HepG2 (cell line): ENCODE measurements at regions not wholly inside any gene's neighbourhood (a gene's known extent, or its start where the extent isn't known, plus 50 kb on each side); places are given as distances from the start of the nearest gene placed in this dataset.

Experiments used
- ATAC-seq: fragments of 200-7000 bp; cut with Tn5 transposase; 3 replicates; pipeline ENCODE4 v1.9.1; 2020; ENCODE audit warnings: mild to moderate bottlenecking, moderate library complexity
- BruUV-seq: library from RNA; stranded (reverse); fragments of 400-500 nt; replicated peaks from 2 replicates; lab custom pipeline; 2021; lab: Mats Ljungman, UMichigan
- CTCF ChIA-PET: fragments of 300-600 bp; formaldehyde crosslinking; extraction: SDS; loops from one replicate; lab custom pipeline; 2021; ENCODE audit warnings: low total read pairs, inconsistent platforms, low intra/inter-chr PET ratio; lab: Yijun Ruan, JAX
- POLR2A ChIA-PET: fragments of 350-600 bp; sonication (Branson Sonifier 250); formaldehyde crosslinking; loops from one replicate; lab custom pipeline; 2020; ENCODE audit warnings: antibody characterized with exemption, inconsistent platforms; lab: Yijun Ruan, JAX
- DNase-seq: peaks from one replicate; pipeline ENCODE4 v3.0.0-alpha.2; 2015; ENCODE audit warnings: low spot score
- FAIRE-seq: peaks from 3 replicates; lab custom pipeline; 2011; peaks lifted over from hg19 to GRCh38; lab: Jason Lieb, UNC
- H2AFZ ChIP-seq: one replicate; pipeline ENCODE4 v1.6.1; 2011; ENCODE audit warnings: low read length, inconsistent platforms
- H3K27ac ChIP-seq: fragments of 300-600 bp; 3 replicates; pipeline ENCODE4 v1.8.0; 2011; ENCODE audit warnings: mixed run types, mild to moderate bottlenecking, mixed read lengths, low read length, inconsistent platforms; ENCODE audit not compliant: insufficient read depth; ENCODE audit errors: extremely low read length
- H3K27me3 ChIP-seq, 2 experiments: fragments of 200-600 bp in 1 of 2; 2 replicates in 1 of 2; 3 replicates in 1 of 2; pipeline versions ENCODE4 v1.6.0 to v1.8.0; 2011; ENCODE audit warnings: low read length in 2 of 2, mild to moderate bottlenecking in 2 of 2, moderate library complexity in 2 of 2, inconsistent platforms in 1 of 2; ENCODE audit not compliant: insufficient read depth in 2 of 2, control insufficient read depth in 1 of 2
- H3K36me3 ChIP-seq, 2 experiments: fragments of 200-600 bp in 1 of 2; replicated peaks in 1 of 2; 2 replicates in 1 of 2; 3 replicates in 1 of 2; pipeline versions ENCODE4 v1.5.1 to v1.8.0; 2011; ENCODE audit warnings: low read length in 2 of 2, inconsistent platforms in 1 of 2; ENCODE audit not compliant: insufficient read depth in 2 of 2, control insufficient read depth in 1 of 2
- H3K4me1 ChIP-seq: 2 replicates; pipeline ENCODE4 v1.5.1; 2012; ENCODE audit warnings: low read length, inconsistent platforms; ENCODE audit not compliant: insufficient read depth
- H3K4me2 ChIP-seq: 2 replicates; pipeline ENCODE4 v1.6.0; 2011; ENCODE audit warnings: low read depth, low read length, inconsistent platforms
- H3K4me3 ChIP-seq, 3 experiments: fragments of 200-600 bp in 1 of 3; sonication (generic), shearing (Covaris generic) in 1 of 3; replicated peaks in 1 of 3; 2 replicates each; pipeline ENCODE4 v1.5.1; 2011 to 2016; ENCODE audit warnings: low read length in 3 of 3, inconsistent platforms in 2 of 3, low read depth in 2 of 3, mild to moderate bottlenecking in 2 of 3, control low read depth in 1 of 3, mixed read lengths in 1 of 3; ENCODE audit not compliant: insufficient read depth in 1 of 3
- H3K79me2 ChIP-seq: one replicate; pipeline ENCODE4 v1.6.1; 2011; ENCODE audit warnings: low read length, inconsistent platforms; ENCODE audit not compliant: insufficient read depth
- H3K9ac ChIP-seq: 2 replicates; pipeline ENCODE4 v1.6.0; 2011; ENCODE audit warnings: mild to moderate bottlenecking, low read depth, low read length, inconsistent platforms; ENCODE audit not compliant: insufficient read depth
- H3K9me3 ChIP-seq: 2 replicates; pipeline ENCODE4 v1.5.1; 2012; ENCODE audit warnings: mild to moderate bottlenecking, low read length
- H4K20me1 ChIP-seq: 2 replicates; pipeline ENCODE4 v1.6.0; 2011; ENCODE audit warnings: inconsistent platforms, mild to moderate bottlenecking, low read length, moderate library complexity; ENCODE audit not compliant: insufficient read depth
- ARID3A ChIP-seq: IDR thresholded peaks from 2 replicates; pipeline ENCODE4 v1.6.1; 2012; ENCODE audit warnings: low read depth, low read length, improper control_type of control experiment
- ARNTL ChIP-seq: sonication (generic); formaldehyde crosslinking; IDR thresholded peaks from 2 replicates; pipeline ENCODE4 v1.4.0; 2020; ENCODE audit warnings: mild to moderate bottlenecking, missing genetic modification reagents
- CEBPG ChIP-seq: IDR thresholded peaks from 2 replicates; pipeline ENCODE4 v1.6.1; 2016
- CENPBD1 ChIP-seq: sonication (generic); formaldehyde crosslinking; IDR thresholded peaks from 2 replicates; pipeline ENCODE4 v1.8.0; 2022; ENCODE audit warnings: missing genetic modification reagents, low read depth, mild to moderate bottlenecking, borderline replicate concordance
- FOXA3 ChIP-seq: IDR thresholded peaks from 2 replicates; pipeline ENCODE4 v1.6.1; 2016; ENCODE audit warnings: missing genetic modification reagents, missing compliant biosample characterization
- KAT2B ChIP-seq: fragments of 150-350 bp; IDR thresholded peaks from 2 replicates; pipeline ENCODE4 v1.6.1; 2014; ENCODE audit warnings: low read depth, low read length, borderline replicate concordance
- SOX13 ChIP-seq, 3 experiments: fragments of 450-650 bp in 1 of 3; sonication (generic) in 1 of 3; formaldehyde crosslinking in 1 of 3; IDR thresholded peaks in 2 of 3; conservative IDR thresholded peaks in 1 of 3; 2 replicates each; pipeline versions ENCODE4 v1.5.0 to v1.6.1; 2016 to 2020; ENCODE audit warnings: antibody characterized with exemption in 1 of 3, mild to moderate bottlenecking in 1 of 3, missing compliant biosample characterization in 1 of 3, missing genetic modification reagents in 1 of 3, moderate library complexity in 1 of 3
- SOX5 ChIP-seq: IDR thresholded peaks from 2 replicates; pipeline ENCODE4 v1.6.1; 2016; ENCODE audit warnings: borderline replicate concordance
- SOX6 ChIP-seq, 2 experiments: fragments of 450-650 bp in 1 of 2; sonication (generic) in 1 of 2; formaldehyde crosslinking in 1 of 2; IDR thresholded peaks; 2 replicates each; pipeline versions ENCODE4 v1.4.0 to v1.6.1; 2017 to 2020; ENCODE audit warnings: antibody characterized with exemption in 1 of 2, mild to moderate bottlenecking in 1 of 2, missing genetic modification reagents in 1 of 2
- ZNF740 ChIP-seq: sonication (generic); formaldehyde crosslinking; IDR thresholded peaks from 2 replicates; pipeline ENCODE4 v1.4.0; 2020; ENCODE audit warnings: missing genetic modification reagents
- WGBS: methylation state at CpG from one replicate; pipeline ENCODE4 v1.1.6; 2017; ENCODE audit warnings: low lambda C conversion rate; 5-methylcytosine and 5-hydroxymethylcytosine counted together
- in situ Hi-C: cut with HindIII; loops from 2 replicates; pipeline ENCODE4 v1.10.0; 2017; ENCODE audit warnings: low pct_unique_long_range_greater_than_20kb; ENCODE audit not compliant: extremely low pct_ligation_motif_present
- intact Hi-C: fragments of 100-400 bp; cut with micrococcal nuclease; formaldehyde crosslinking; loops from one replicate; pipeline ENCODE4 v1.10.0; 2022; ENCODE audit not compliant: unreplicated experiment

GRCh38 chr4:137626942-137627738 is 94.8 kb upstream of the PCDH18 start:
- Histone ChIP-seq H3K36me3 (no peaks in the 10 kb centered on the region), H3K4me2 (no peak overlapping the region), H3K27me3 (no peaks in the 10 kb centered on the region), H3K27ac (no peak overlapping the region), H3K9ac (no peak overlapping the region), H4K20me1 (no peaks in the 10 kb centered on the region), H3K79me2 (no peaks in the 10 kb centered on the region), H3K4me1 (no peaks in the 10 kb centered on the region), H3K9me3 (no peaks in the 10 kb centered on the region), H3K4me3 (no peak overlapping the region), H2AFZ (no peak overlapping the region)
- DNase-seq (no peak), FAIRE-seq (no peak), ATAC-seq (no peak)
- CTCF ChIA-PET: no interaction called here
- BruUV-seq: no TSS peak
- in situ Hi-C loops: no loop called here
- 3% methylated on average over 4 of the region's 4 CpGs for WGBS
- POLR2A ChIA-PET: no interaction called here
- intact Hi-C loops: no loop called here
- TF ChIP-seq ARID3A (no peak), ZNF740 (CRISPR knock-in tag) (no peak)

GRCh38 chr4:137623013-137623412 is 90.7 kb upstream of the PCDH18 start:
- no TSS peak for BruUV-seq
- Histone ChIP-seq H3K27ac (no peak overlapping the region), H4K20me1 (no peaks in the 10 kb centered on the region), H3K36me3 (no peaks in the 10 kb centered on the region), H3K9ac (no peak overlapping the region), H3K9me3 (no peaks in the 10 kb centered on the region), H3K4me3 (no peak overlapping the region), H2AFZ (peak overlapping the region; percentile 11), H3K79me2 (no peaks in the 10 kb centered on the region), H3K27me3 (no peaks in the 10 kb centered on the region), H3K4me1 (no peaks in the 10 kb centered on the region), H3K4me2 (peak overlapping the region; percentile 29; the same call in 1 of the 2 replicates)
- no peak for TF ChIP-seq KAT2B
- no peak for TF ChIP-seq SOX13 (IDR thresholded peaks at IDR 0.05)
- TF ChIP-seq SOX13 (CRISPR knock-in tag; conservative IDR thresholded peaks at IDR 0.05 in 1 of 2, IDR thresholded peaks at IDR 0.05 in 1 of 2): peak in 1 of 2 experiments; percentile 25; a peak in 1 of 4 replicates
- no peak for TF ChIP-seq ARNTL (CRISPR knock-in tag)
- TF ChIP-seq SOX6 (IDR thresholded peaks at IDR 0.05): no peak
- peak; percentile 15; the same call in 1 of the 2 replicates for TF ChIP-seq SOX6 (CRISPR knock-in tag; IDR thresholded peaks at IDR 0.05)
- TF ChIP-seq SOX5 (CRISPR knock-in tag): peak; percentile 23; the same call in 1 of the 2 replicates
- TF ChIP-seq FOXA3 (CRISPR knock-in tag): 0 out of 2 replicates have a peak, but pooled peaks have one; percentile 13
- no peak for TF ChIP-seq CENPBD1 (CRISPR knock-in tag)
- TF ChIP-seq CEBPG (CRISPR knock-in tag): no peak
- in situ Hi-C loops: no loop called here
- POLR2A ChIA-PET: no interaction called here
- CTCF ChIA-PET: no interaction called here
- WGBS: 0% methylated on average over 2 of the region's 2 CpGs
- FAIRE-seq (no peak), DNase-seq (peak; percentile 2), ATAC-seq (peak; percentile 70)
- intact Hi-C loops: no loop called here
